ENCODE measurements at regions not wholly inside any gene's neighbourhood (a gene's known extent, or its start where the extent isn't known, plus 50 kb on each side); places are given as distances from the start of the nearest gene placed in this dataset.

GRCh38 chr2:185372188-185372587 lies 366.4 kb upstream of the FSIP2 start:
- Histone ChIP-seq H2AK9ac (replicated peaks; ENCODE audit: low read depth, low read length, poor library complexity) (no peak overlapping the region), H3K4me3 (ENCODE audit: insufficient read depth, low read depth, low read length) (no peak overlapping the region), H3K14ac (replicated peaks; ENCODE audit: low read depth, low read length) (no peak overlapping the region), H2BK20ac (ENCODE audit: low read depth, low read length) (no peak overlapping the region), H3K9me1 (ENCODE audit: insufficient read depth, low read length) (no peaks in the 10 kb centered on the region), H3K4ac (ENCODE audit: low read depth, low read length) (no peak overlapping the region), H4K20me1 (ENCODE audit: insufficient read depth, low read length) (no peaks in the 10 kb centered on the region), H3K18ac (ENCODE audit: low read depth, low read length) (no peak overlapping the region), H3K27ac (ENCODE audit: insufficient read depth, low read length) (no peak overlapping the region), H3K36me3 (ENCODE audit: control insufficient read depth, insufficient read depth, low read length) (no peaks in the 10 kb centered on the region), H3K4me2 (ENCODE audit: low read depth, low read length) (no peak overlapping the region), H4K5ac (ENCODE audit: low read depth, low read length) (no peak overlapping the region), H3K79me1 (ENCODE audit: low read depth in 1 of 2, low read length in 2 of 2) (no peaks in the 10 kb centered on the region), H2BK120ac (ENCODE audit: low read depth, low read length) (no peak overlapping the region), H3K56ac (ENCODE audit: extremely low read depth, insufficient read depth, low read length) (no peak overlapping the region), H2AFZ (replicated peaks; ENCODE audit: low read length, poor library complexity) (no peak overlapping the region), H3K9me3 (ENCODE audit: control insufficient read depth, insufficient read depth, low read length) (peaks cover 13% of the 10 kb centered on the region; the same call in 1 of the 2 replicates), H4K91ac (ENCODE audit: insufficient read depth, low read depth, low read length) (no peak overlapping the region), H4K8ac (ENCODE audit: low read depth in 2 of 2, low read length in 2 of 2) (no peak overlapping the region), H3K9ac (ENCODE audit: low read depth, low read length) (no peak overlapping the region), H2BK5ac (ENCODE audit: low read depth, low read length, poor library complexity, severe bottlenecking) (no peak overlapping the region), H2BK15ac (ENCODE audit: low read depth, low read length) (no peak overlapping the region), H3K23ac (ENCODE audit: low read depth, low read length) (no peak overlapping the region), H3K27me3 (ENCODE audit: control insufficient read depth, insufficient read depth, low read length) (no peaks in the 10 kb centered on the region), H2AK5ac (ENCODE audit: low read depth, low read length) (no peak overlapping the region), H3K4me1 (ENCODE audit: control insufficient read depth, insufficient read depth, low read length) (no peaks in the 10 kb centered on the region)
- POLR2A ChIA-PET (ENCODE audit: unreplicated experiment): no interaction called here
- DNase-seq: no peak
- no CpG with 5 or more reads among the region's 3 CpGs for WGBS, 2 experiments (ENCODE audit: extremely low coverage in 2 of 2, insufficient read length in 1 of 2)
- no TSS peak for BruUV-seq (replicated peaks)
- in situ Hi-C loops (cut with MboI; ENCODE audit: low sequenced_read_pairs) (no loop called here), dilution Hi-C loops (cut with HindIII; ENCODE audit: low sequenced_read_pairs, unreplicated experiment) (no loop called here), intact Hi-C loops (cut with micrococcal nuclease) (no loop called here)
- CTCF ChIA-PET: no interaction called here
- TF ChIP-seq MXI1 (IDR thresholded peaks at IDR 0.05; ENCODE audit: borderline replicate concordance, low read depth, low read length) (no peak), CHD1 (IDR thresholded peaks at IDR 0.05; ENCODE audit: low read depth, low read length) (no peak), ELK1 (IDR thresholded peaks at IDR 0.05; ENCODE audit: borderline replicate concordance, low read depth, low read length) (no peak), SMC3 (IDR thresholded peaks at IDR 0.05; ENCODE audit: low read depth, low read length) (no peak), MAFK (IDR thresholded peaks at IDR 0.05; ENCODE audit: low read depth, low read length) (no peak), RCOR1 (IDR thresholded peaks at IDR 0.05; ENCODE audit: insufficient replicate concordance, low read length) (no peak), NFE2L2 (IDR thresholded peaks at IDR 0.05; ENCODE audit: low read depth, low read length) (no peak), POLR2A (IDR thresholded peaks at IDR 0.05; ENCODE audit: low read depth, low read length) (no peak), BHLHE40 (IDR thresholded peaks at IDR 0.05; ENCODE audit: low read depth, low read length) (no peak), RFX5 (IDR thresholded peaks at IDR 0.05; ENCODE audit: low read depth, low read length) (no peak), USF2 (IDR thresholded peaks at IDR 0.05; ENCODE audit: low read depth, low read length) (no peak), FOS (IDR thresholded peaks at IDR 0.05; ENCODE audit: low read depth, low read length) (no peak), CTCF (conservative IDR thresholded peaks at IDR 0.05; ENCODE audit: low read depth, low read length) (no peak), RAD21 (IDR thresholded peaks at IDR 0.05; ENCODE audit: low read length) (no peak)
- ATAC-seq (ENCODE audit: low read depth): no peak

Measured in IMR-90 (cell line).